Stimulated activated CD8-positive, alpha-beta memory T cell treated with anti-CD3 and anti-CD28 coated beads, Interleukin-15, amount 100 ng/mL, for 1 hour (primary cell): ENCODE measurements at regions not wholly inside any gene's neighbourhood (a gene's known extent, or its start where the extent isn't known, plus 50 kb on each side); places are given as distances from the start of the nearest gene placed in this dataset.
"Not testable (repeated sequence)": the region's sequence is repeated elsewhere in the genome, so short reads cannot be mapped to it uniquely, and the experiment has no call there.

Source experiments
- DNase-seq: peaks from one replicate; pipeline ENCODE4 v3.0.0-alpha.2; 2020; ENCODE audit warnings: low read depth

DNA sequence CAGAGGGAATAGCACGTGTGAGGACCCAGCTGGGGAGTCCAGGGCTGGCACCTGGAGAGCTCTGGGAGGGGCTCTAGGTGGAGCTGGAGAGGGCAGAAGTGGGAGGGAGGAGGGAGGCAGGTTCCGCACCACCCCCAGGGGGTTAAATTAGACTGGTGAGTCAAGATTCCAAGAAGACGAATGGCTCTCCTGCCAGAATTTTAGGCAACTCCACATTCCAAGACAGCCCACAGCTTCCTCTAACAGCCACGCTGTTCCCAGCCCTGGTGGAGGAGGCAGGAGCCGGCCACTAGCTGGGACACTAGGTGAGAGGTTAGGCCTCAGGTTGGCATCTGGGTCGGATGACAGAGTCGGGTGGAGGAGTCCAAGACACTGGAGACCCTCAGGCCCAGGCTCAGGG is 60.2 kb downstream of the TFAP2C start:
- no peak for DNase-seq

DNA sequence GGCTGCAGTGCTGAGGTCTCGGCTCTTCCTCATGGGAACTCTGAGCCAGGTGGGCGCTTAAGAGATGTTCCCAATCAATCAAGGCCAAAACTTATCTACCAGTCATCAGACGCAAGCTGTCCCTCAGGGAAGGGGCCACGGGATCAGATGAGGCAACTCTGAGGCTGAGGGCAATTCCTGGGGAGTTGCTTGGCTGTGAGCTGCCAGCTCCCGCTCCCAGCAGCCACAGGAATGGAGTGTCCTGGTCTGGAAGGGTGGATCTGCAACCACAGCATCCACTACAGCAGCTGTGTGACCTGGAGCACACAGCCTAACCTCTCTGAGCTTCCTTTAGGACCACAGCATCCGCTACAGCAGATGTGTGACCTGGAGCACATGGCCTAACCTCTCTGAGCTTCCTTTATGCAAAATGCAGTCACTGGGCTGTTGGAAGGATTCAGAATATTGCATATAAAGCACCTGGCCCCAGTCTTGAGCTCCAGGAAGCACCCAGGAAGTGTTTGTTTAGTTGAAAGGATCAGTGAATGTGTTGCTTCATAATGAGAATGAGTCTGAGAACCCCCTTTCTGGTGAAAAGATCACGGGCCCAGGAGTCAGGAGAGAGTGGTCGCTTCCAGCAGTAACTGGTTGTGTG is 60.9 kb downstream of the TFAP2C start:
- DNase-seq = no peak

DNA sequence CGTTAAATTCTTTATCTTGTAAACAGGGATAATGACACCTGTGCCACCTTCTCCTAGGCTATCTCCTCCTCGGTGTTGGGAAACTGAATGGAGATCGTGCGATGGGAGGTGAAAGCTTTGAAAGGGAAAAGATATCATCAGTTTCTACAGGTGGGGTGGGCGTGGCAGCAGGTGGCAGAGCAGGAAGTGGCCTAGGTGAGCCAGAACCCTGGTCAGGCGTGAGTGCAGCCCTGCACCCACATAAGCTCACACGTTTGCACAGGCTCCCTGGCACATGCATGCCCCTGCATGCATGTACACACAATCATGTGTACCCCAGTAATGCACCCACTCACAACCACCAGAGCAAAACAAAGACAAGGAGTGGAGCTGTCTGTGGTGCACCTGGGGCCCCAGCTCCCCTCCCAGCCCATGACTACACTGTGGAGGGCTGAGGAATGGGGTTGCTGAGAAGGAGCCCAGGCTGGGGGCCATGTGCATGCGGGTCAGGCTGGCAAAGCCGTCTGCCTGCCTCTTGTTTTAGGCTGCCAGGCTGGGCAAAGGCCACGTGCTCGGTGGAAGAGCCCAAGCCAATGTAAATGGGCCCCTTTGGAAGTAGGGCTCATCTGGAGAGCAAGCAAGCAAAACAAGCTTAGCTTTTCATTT is 61.5 kb downstream of the TFAP2C start:
- DNase-seq = no peak

DNA sequence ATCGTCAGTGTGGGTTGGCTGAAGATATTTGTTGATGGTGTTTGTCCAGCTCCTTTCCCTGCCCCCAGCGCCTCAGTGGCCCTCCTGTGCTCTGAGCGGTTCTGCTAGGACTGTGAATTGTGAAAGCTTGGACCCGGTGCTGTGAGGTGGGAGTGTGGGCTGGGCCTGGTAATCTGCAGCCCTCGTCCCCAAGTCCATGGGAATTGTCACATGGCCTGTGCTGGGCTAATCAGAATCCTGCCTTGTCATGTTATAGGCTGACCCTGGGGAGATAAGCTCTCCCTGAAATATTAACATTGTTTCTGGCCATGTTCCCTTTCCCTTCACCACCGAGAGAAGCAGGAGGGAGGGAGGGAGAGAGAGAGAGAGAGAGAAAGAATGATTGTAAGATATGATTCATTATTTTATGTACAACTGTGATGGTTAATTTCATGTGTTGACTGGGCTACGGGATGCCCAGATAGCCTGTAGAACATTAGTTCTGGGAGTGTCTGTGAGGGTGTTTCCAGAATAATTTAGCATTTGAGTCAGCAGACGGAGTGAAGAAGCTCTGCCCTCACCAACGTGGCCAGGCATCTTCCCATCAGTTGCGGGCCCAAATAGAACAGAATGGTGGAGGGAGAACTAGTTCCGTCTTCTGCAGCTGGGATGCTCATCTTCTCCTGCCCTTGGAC is 62.4 kb downstream of the TFAP2C start:
- no peak for DNase-seq

DNA sequence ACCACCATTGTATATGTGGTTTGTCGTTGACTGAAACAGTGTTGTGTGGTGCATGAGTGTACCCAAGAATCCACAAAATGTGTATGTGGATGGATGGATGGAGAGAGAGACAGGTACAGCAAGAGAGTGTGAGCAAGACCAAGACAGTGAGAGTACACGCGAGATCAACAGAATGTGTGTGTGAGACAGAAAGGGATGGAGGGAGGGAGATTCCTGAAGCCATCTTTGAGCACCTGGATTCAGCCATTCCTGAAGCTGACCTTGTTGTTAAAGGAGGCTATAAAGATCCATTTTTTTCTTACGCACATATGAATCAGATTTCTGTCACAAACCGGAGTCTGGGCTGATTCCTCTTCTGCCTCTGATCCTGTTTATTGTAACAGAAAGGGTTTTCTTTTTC is 64.1 kb downstream of the TFAP2C start:
- no peak for DNase-seq

GRCh38 chr20:56697476-56697875 is 68.4 kb downstream of the TFAP2C start:
- no peak for DNase-seq

DNA sequence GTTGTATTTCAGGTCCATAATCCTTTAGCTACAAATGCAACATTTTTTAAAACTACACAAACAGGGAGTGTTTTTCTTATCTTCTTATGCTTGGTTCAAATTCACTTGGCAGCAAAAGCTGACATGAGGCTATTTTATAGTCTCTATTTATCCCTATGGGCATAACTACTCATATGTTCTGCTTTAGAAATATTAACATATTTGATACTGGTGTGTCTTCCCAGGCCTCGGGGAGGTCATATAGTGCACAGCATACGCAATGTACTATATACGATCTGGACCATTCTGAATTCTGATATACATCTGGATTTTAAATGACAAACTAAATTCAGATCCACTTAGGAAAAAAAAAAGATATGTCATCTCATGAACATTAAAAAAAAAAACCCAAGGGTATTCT is 69.2 kb downstream of the TFAP2C start:
- DNase-seq = no peak

- DNase-seq = no peak
These were observed 69.6 kb downstream of the TFAP2C start for GRCh38 chr20:56698749-56699148.

- no peak for DNase-seq
These were observed 74.1 kb downstream of the TFAP2C start for GRCh38 chr20:56702931-56703840.

DNA sequence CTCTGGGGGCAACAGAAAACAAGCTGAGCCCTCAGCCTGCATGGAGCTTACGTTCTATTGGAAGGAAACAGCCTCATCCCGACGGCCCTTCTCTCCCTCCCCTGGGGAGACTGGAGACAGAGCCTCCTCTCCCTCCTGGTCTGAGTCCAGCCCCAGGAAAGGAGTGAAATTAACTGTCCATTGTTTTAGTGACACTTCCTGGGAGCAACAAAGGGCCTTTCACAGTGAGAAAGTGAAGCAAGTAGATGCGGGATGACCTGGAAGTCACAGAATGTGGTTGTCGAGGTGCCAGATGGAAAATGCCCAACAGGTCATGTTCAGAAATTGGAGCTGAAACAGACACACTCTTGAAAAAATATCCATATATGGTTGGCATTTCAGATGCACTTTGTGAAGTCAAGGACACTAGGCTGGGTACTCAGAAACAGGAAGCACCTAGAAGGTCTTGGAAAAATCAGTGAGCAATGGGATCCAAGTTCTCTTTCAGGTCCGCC is 77.8 kb downstream of the TFAP2C start:
- no peak for DNase-seq

DNA sequence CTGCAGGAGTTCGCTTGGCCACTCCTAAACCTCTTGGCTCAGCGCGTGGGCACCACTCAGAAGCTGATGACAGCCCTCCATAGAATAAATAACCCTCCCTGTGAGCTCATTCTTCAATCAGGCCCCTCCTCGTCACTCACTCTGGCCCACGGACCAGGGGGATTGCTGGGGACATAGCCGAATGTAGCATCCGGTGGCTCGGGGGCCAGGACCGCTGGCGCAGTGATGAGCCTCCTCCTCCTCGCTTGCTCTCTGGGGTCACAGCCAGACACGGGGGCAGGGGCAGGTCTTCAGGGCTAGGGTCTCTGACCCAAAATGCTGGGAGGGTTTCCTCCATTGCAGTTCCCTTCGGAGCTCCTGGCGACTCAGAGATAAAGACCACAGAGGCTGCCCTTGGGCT is 79.9 kb downstream of the TFAP2C start:
- DNase-seq = no peak

- DNase-seq = no peak
These were observed 81.0 kb downstream of the TFAP2C start for GRCh38 chr20:56710125-56710524.

DNA sequence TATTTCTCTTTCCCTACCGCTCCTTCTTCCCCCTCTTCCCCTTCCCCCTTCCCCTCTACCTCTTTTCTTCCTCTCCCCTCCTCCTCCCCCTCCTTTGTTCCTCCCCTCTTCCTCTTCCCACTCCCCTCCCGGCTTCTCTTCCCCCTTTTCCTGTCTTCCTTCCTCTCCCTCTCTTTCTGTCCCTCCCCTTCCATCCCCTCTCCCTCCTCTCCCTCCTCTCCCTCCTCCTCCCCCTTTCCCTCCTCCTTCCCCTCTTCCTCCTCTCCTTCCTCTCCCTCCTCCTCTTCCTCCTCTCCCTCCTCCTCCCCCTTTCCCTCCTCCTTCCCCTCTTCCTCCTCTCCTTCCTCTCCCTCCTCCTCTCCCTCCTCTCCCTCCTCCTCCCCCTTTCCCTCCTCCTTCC is 81.5 kb downstream of the TFAP2C start:
- DNase-seq = not testable (repeated sequence)

DNA sequence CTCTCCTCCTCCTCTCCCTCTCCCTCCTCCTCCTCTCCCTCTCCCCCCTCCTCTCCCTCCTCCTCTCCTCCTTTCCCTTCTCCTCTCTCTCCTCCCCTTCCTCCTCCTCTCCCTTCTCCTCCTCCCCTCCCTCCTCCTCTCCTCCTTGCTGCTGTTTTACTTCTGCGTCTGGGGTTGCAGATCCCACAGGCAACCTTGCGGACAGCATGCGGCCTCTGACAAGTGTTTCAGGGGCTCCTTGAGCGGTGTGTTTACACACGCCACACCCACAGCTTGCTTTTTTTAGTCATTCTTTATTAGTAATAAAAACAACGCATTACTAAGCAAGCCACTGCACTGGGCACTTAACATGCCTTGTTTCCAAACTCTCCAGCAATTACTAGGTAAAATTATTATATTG is 81.9 kb downstream of the TFAP2C start:
- no peak for DNase-seq

DNA sequence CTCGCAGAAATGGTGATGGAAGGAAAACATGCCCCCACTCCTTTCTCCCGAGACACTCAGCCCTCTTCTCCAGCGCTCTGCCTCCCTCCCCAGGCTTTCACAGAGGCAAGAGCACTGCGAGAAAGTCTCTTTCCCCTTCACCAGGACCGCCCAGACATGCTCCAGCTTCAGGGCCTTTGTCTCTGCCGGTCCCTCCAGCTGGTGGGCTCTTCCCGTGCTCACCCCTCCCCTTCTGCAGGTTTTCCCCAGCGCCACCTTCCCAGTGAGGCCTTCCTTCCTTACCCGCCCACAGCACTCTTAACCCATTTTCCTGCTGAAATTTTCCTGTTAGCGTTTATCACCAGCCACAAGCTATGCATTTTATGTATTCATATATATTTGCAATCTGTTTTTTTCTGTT is 86.2 kb downstream of the TFAP2C start:
- no peak for DNase-seq

GRCh38 chr20:56715902-56716519 is 86.9 kb downstream of the TFAP2C start:
- no peak for DNase-seq

DNA sequence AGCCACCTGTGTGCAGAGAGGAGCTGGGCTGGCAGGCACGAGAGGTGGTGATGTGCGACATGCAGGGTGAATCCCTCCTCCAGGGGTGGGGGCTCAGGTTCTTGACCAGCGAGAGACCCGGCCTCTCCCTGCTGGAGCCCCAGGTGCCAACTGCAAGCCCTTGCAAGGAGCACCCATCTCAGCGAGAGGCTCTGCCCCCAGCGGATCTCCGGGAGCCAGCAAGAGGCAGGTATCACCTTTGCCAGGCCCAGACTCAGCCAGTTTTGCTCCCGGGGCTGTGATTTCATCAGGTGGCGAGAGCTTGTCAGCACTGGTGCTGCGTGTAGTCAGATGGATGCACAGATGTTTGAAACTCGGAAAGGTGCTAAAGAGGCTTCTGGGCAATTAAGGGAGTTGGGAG is 87.7 kb downstream of the TFAP2C start:
- DNase-seq = no peak

- DNase-seq = no peak
These were observed 89.7 kb downstream of the TFAP2C start for GRCh38 chr20:56718816-56719215.

- DNase-seq = no peak
These were observed 91.6 kb downstream of the TFAP2C start for GRCh38 chr20:56720620-56721213.

DNA sequence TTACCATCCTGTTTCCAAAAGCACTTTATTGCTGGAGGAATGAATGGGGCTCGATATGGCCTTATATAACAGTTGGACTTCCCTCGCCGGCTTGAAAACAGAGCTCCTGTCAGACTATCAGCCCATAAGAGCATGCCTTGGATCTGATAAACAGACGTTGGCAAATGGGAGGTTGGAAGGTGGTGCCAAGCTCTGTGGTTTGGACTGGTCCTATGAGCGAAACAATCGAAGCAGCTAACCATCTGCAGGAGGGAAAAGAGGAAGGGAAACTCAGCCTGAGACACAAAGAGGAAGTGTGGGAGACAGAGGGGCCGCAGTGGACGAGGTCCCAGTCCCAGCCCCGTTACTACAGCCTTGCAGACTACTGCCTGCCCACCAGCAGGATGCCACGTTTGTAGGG is 92.9 kb downstream of the TFAP2C start:
- DNase-seq = no peak

GRCh38 chr20:56723331-56723730 is 94.2 kb downstream of the TFAP2C start:
- DNase-seq = no peak
